CD4-positive, alpha-beta memory T cell (primary cell): ENCODE measurements at regions not wholly inside any gene's neighbourhood (a gene's known extent, or its start where the extent isn't known, plus 50 kb on each side); places are given as distances from the start of the nearest gene placed in this dataset.

Experiments used
- CTCF ChIA-PET: fragments of 350-600 bp; sonication (Branson Sonifier 250); formaldehyde crosslinking; loops from one replicate; lab custom pipeline; 2021; ENCODE audit warnings: inconsistent platforms; ENCODE audit not compliant: partially characterized antibody; lab: Charles Lee
- POLR2A ChIA-PET: fragments of 350-600 bp; sonication (Branson Sonifier 250); formaldehyde crosslinking; loops from one replicate; lab custom pipeline; 2021; ENCODE audit not compliant: partially characterized antibody; lab: Charles Lee
- DNase-seq, 5 donors: peaks; one replicate each; pipeline versions ENCODE4 v3.0.0 to v3.0.0-alpha.2; 2020 to 2022; ENCODE audit warnings: mixed read lengths in 1 of 5
- H3K27ac ChIP-seq: one replicate; pipeline ENCODE4 v1.7.0; 2013; ENCODE audit warnings: low read depth, low read length
- H3K27me3 ChIP-seq: 2 replicates; pipeline ENCODE4 v1.7.0; 2013; ENCODE audit warnings: mild to moderate bottlenecking, low read length, moderate library complexity; ENCODE audit not compliant: insufficient read depth
- H3K36me3 ChIP-seq: 2 replicates; pipeline ENCODE4 v1.7.0; 2013; ENCODE audit warnings: mild to moderate bottlenecking, low read length, moderate library complexity; ENCODE audit not compliant: insufficient read depth
- H3K4me1 ChIP-seq: 2 replicates; pipeline ENCODE4 v1.7.0; 2013; ENCODE audit warnings: mild to moderate bottlenecking, low read length, moderate library complexity; ENCODE audit not compliant: insufficient read depth
- H3K4me3 ChIP-seq, 2 donors: one replicate each; pipeline ENCODE4 v1.7.0; 2013; ENCODE audit warnings: low read length in 2 of 2, mild to moderate bottlenecking in 1 of 2
- H3K9me3 ChIP-seq, 2 donors: one replicate each; pipeline ENCODE4 v1.7.0; 2013; ENCODE audit warnings: low read length in 2 of 2, control low read depth in 1 of 2; ENCODE audit not compliant: control insufficient read depth in 1 of 2
- H3K27ac Mint-ChIP-seq, 7 donors: one replicate each; pipeline ENCODE4 v1.8.0; 2020 to 2021; ENCODE audit warnings: mixed read lengths in 7 of 7, mild to moderate bottlenecking in 6 of 7, inconsistent platforms in 3 of 7, moderate library complexity in 3 of 7
- H3K27me3 Mint-ChIP-seq, 2 donors: one replicate each; pipeline ENCODE4 v1.8.0; 2020 to 2021; ENCODE audit warnings: mixed read lengths in 2 of 2
- H3K36me3 Mint-ChIP-seq, 2 donors: one replicate each; pipeline ENCODE4 v1.8.0; 2020 to 2021; ENCODE audit warnings: mixed read lengths in 2 of 2, inconsistent platforms in 1 of 2, mild to moderate bottlenecking in 1 of 2
- H3K4me1 Mint-ChIP-seq, 4 donors: one replicate each; pipeline ENCODE4 v1.8.0; 2020 to 2021; ENCODE audit warnings: mixed read lengths in 4 of 4, mild to moderate bottlenecking in 1 of 4
- H3K4me3 Mint-ChIP-seq, 8 donors: one replicate each; pipeline ENCODE4 v1.8.0; 2020 to 2021; ENCODE audit warnings: mixed read lengths in 8 of 8, mild to moderate bottlenecking in 7 of 8, moderate library complexity in 6 of 8, inconsistent platforms in 3 of 8
- H3K9me3 Mint-ChIP-seq, 8 donors: one replicate each; pipeline ENCODE4 v1.8.0; 2020 to 2021; ENCODE audit warnings: mixed read lengths in 8 of 8, mild to moderate bottlenecking in 5 of 8, inconsistent platforms in 3 of 8, moderate library complexity in 1 of 8
- intact Hi-C: fragments of 100-400 bp; cut with micrococcal nuclease; formaldehyde crosslinking; loops from one replicate; pipeline ENCODE4 v1.15.1; 2023

GRCh38 chr2:164306872-164307271 is 314.4 kb downstream of the GRB14 start:
- no peak overlapping the region for H3K27ac Mint-ChIP-seq
- intact Hi-C loops, result no loop called here
- Histone ChIP-seq H3K27me3 (no peaks in the 10 kb centered on the region), H3K27ac (no peak overlapping the region), H3K4me3 (no peak overlapping the region), H3K36me3 (no peaks in the 10 kb centered on the region), H3K4me1 (no peaks in the 10 kb centered on the region), H3K9me3 (no peaks in the 10 kb centered on the region)
- DNase-seq, result no peak
- CTCF ChIA-PET, result no interaction called here
- H3K4me3 Mint-ChIP-seq, result no peak overlapping the region
- POLR2A ChIA-PET, result no interaction called here
- H3K27me3 Mint-ChIP-seq, result no peaks in the 10 kb centered on the region
- no peaks in the 10 kb centered on the region for H3K36me3 Mint-ChIP-seq
- peaks cover 0 to 22% (median 4%) of the 10 kb centered on the region in 8 donors for H3K9me3 Mint-ChIP-seq
- no peaks in the 10 kb centered on the region for H3K4me1 Mint-ChIP-seq

- H3K27me3 Mint-ChIP-seq, result no peaks in the 10 kb centered on the region
- DNase-seq, result no peak
- peaks cover 0 to 28% (median 8%) of the 10 kb centered on the region in 8 donors for H3K9me3 Mint-ChIP-seq
- no peaks in the 10 kb centered on the region for H3K27me3 ChIP-seq
- intact Hi-C loops, result no loop called here
- no peaks in the 10 kb centered on the region for H3K36me3 Mint-ChIP-seq
- no peaks in the 10 kb centered on the region for H3K36me3 ChIP-seq
- ChIA-PET CTCF (no interaction called here), POLR2A (no interaction called here)
- no peak overlapping the region for H3K4me3 ChIP-seq
- no peaks in the 10 kb centered on the region for H3K4me1 ChIP-seq
- H3K27ac Mint-ChIP-seq, result no peak overlapping the region
- no peak overlapping the region for H3K27ac ChIP-seq
- H3K4me3 Mint-ChIP-seq, result no peak overlapping the region
- no peaks in the 10 kb centered on the region for H3K4me1 Mint-ChIP-seq
- H3K9me3 ChIP-seq, result no peaks in the 10 kb centered on the region
Measured at GRCh38 chr2:164302786-164303185, 318.5 kb downstream of the GRB14 start.

GRCh38 chr2:164288235-164288634 is 333.0 kb downstream of the GRB14 start:
- POLR2A ChIA-PET, result no interaction called here
- CTCF ChIA-PET, result no interaction called here
- no peaks in the 10 kb centered on the region for H3K27me3 Mint-ChIP-seq

GRCh38 chr2:164287056-164287455 is 334.2 kb downstream of the GRB14 start:
- H3K9me3 Mint-ChIP-seq, result peaks cover 2 to 23% (median 8%) of the 10 kb centered on the region in 8 donors
- ChIA-PET POLR2A (no interaction called here), CTCF (no interaction called here)
- Histone ChIP-seq H3K27ac (no peak overlapping the region), H3K9me3 (peaks cover 0 to 3% of the 10 kb centered on the region in 2 donors), H3K4me3 (no peak overlapping the region), H3K27me3 (no peaks in the 10 kb centered on the region), H3K36me3 (no peaks in the 10 kb centered on the region), H3K4me1 (no peaks in the 10 kb centered on the region)
- intact Hi-C loops, result no loop called here
- no peak overlapping the region for H3K27ac Mint-ChIP-seq
- no peaks in the 10 kb centered on the region for H3K27me3 Mint-ChIP-seq
- no peak overlapping the region for H3K4me3 Mint-ChIP-seq
- no peaks in the 10 kb centered on the region for H3K36me3 Mint-ChIP-seq
- no peaks in the 10 kb centered on the region for H3K4me1 Mint-ChIP-seq
- DNase-seq, result no peak

More at GRCh38 chr2:164288235-164288634, 333.0 kb downstream of the GRB14 start:
- no peaks in the 10 kb centered on the region for H3K36me3 Mint-ChIP-seq
- Histone ChIP-seq H3K9me3 (peaks cover 0 to 3% of the 10 kb centered on the region in 2 donors), H3K36me3 (no peaks in the 10 kb centered on the region), H3K4me3 (no peak overlapping the region), H3K27ac (no peak overlapping the region), H3K4me1 (no peaks in the 10 kb centered on the region), H3K27me3 (no peaks in the 10 kb centered on the region)
- no peak overlapping the region for H3K4me3 Mint-ChIP-seq
- DNase-seq, result no peak
- intact Hi-C loops, result no loop called here
- H3K4me1 Mint-ChIP-seq, result no peaks in the 10 kb centered on the region
- H3K27ac Mint-ChIP-seq, result no peak overlapping the region
- peaks cover 2 to 21% (median 8%) of the 10 kb centered on the region in 8 donors for H3K9me3 Mint-ChIP-seq

- H3K36me3 ChIP-seq, result no peaks in the 10 kb centered on the region
- CTCF ChIA-PET, result no interaction called here
- no peak overlapping the region for H3K27ac Mint-ChIP-seq
- peaks cover 0 to 14% (median 6%) of the 10 kb centered on the region in 8 donors for H3K9me3 Mint-ChIP-seq
- H3K4me3 ChIP-seq, result no peak overlapping the region
- no peaks in the 10 kb centered on the region for H3K4me1 ChIP-seq
- no peaks in the 10 kb centered on the region for H3K27me3 ChIP-seq
- no peaks in the 10 kb centered on the region for H3K4me1 Mint-ChIP-seq
- intact Hi-C loops, result no loop called here
- H3K27ac ChIP-seq, result no peak overlapping the region
- no peak overlapping the region for H3K4me3 Mint-ChIP-seq
- no peak for DNase-seq
- H3K36me3 Mint-ChIP-seq, result no peaks in the 10 kb centered on the region
- POLR2A ChIA-PET, result no interaction called here
- peaks cover 0 to 3% of the 10 kb centered on the region in 2 donors for H3K9me3 ChIP-seq
- H3K27me3 Mint-ChIP-seq, result no peaks in the 10 kb centered on the region
Measured at GRCh38 chr2:164285576-164285975, 335.7 kb downstream of the GRB14 start.

- Histone ChIP-seq H3K36me3 (no peaks in the 10 kb centered on the region), H3K4me3 (no peak overlapping the region), H3K9me3 (no peaks in the 10 kb centered on the region), H3K4me1 (no peaks in the 10 kb centered on the region), H3K27ac (no peak overlapping the region), H3K27me3 (no peaks in the 10 kb centered on the region)
- Mint-ChIP-seq H3K4me1 (no peaks in the 10 kb centered on the region), H3K27me3 (no peaks in the 10 kb centered on the region), H3K9me3 (peaks cover 0 to 13% (median 4%) of the 10 kb centered on the region in 8 donors), H3K36me3 (no peaks in the 10 kb centered on the region), H3K4me3 (no peak overlapping the region), H3K27ac (no peak overlapping the region)
- POLR2A ChIA-PET, result no interaction called here
- no peak for DNase-seq
- CTCF ChIA-PET, result no interaction called here
- intact Hi-C loops, result no loop called here
Measured at GRCh38 chr2:164281896-164282295, 339.4 kb downstream of the GRB14 start.

- ChIA-PET POLR2A (no interaction called here), CTCF (no interaction called here)
- Mint-ChIP-seq H3K4me1 (no peaks in the 10 kb centered on the region), H3K27ac (no peak overlapping the region), H3K4me3 (no peak overlapping the region), H3K36me3 (no peaks in the 10 kb centered on the region), H3K27me3 (no peaks in the 10 kb centered on the region), H3K9me3 (peaks cover 0 to 18% (median 3%) of the 10 kb centered on the region in 8 donors)
- Histone ChIP-seq H3K9me3 (no peaks in the 10 kb centered on the region), H3K4me1 (no peaks in the 10 kb centered on the region), H3K36me3 (no peaks in the 10 kb centered on the region), H3K27ac (no peak overlapping the region), H3K4me3 (no peak overlapping the region), H3K27me3 (no peaks in the 10 kb centered on the region)
- intact Hi-C loops, result no loop called here
- DNase-seq, result no peak
Measured at GRCh38 chr2:164275659-164276058, 345.6 kb downstream of the GRB14 start.

- no peaks in the 10 kb centered on the region for H3K27me3 ChIP-seq
- Mint-ChIP-seq H3K36me3 (no peaks in the 10 kb centered on the region), H3K4me3 (no peak overlapping the region), H3K27ac (no peak overlapping the region), H3K4me1 (no peaks in the 10 kb centered on the region), H3K9me3 (peaks cover 0 to 9% (median 6%) of the 10 kb centered on the region in 8 donors), H3K27me3 (no peaks in the 10 kb centered on the region)
- DNase-seq, result no peak
- H3K27ac ChIP-seq, result no peak overlapping the region
- POLR2A ChIA-PET, result no interaction called here
- CTCF ChIA-PET, result no interaction called here
- H3K4me1 ChIP-seq, result no peaks in the 10 kb centered on the region
- no peaks in the 10 kb centered on the region for H3K36me3 ChIP-seq
- no peaks in the 10 kb centered on the region for H3K9me3 ChIP-seq
- intact Hi-C loops, result no loop called here
- no peak overlapping the region for H3K4me3 ChIP-seq
Measured at GRCh38 chr2:164260506-164260905, 360.8 kb downstream of the GRB14 start.
